ENCODE measurements at regions not wholly inside any gene's neighbourhood (a gene's known extent, or its start where the extent isn't known, plus 50 kb on each side); places are given as distances from the start of the nearest gene placed in this dataset.
A peak's percentile ranks its signal among the peaks of the same experiment; 100 is the strongest.

GRCh38 chr7:119935418-119936025 is 337.5 kb upstream of the KCND2 start:
- TF ChIP-seq EZH2 (IDR thresholded peaks at IDR 0.05; ENCODE audit: borderline replicate concordance, insufficient read depth, low read length, poor library complexity, severe bottlenecking), result no peak
- peak; percentile 67 for TF ChIP-seq CTCF (IDR thresholded peaks at IDR 0.05; ENCODE audit: poor library complexity, severe bottlenecking)
- TF ChIP-seq REST (IDR thresholded peaks at IDR 0.05; ENCODE audit: borderline replicate concordance), result no peak
- no peak for TF ChIP-seq POLR2AphosphoS5 (IDR thresholded peaks at IDR 0.05)
- TF ChIP-seq TAF1 (IDR thresholded peaks at IDR 0.05; ENCODE audit: low read depth), result no peak
- peak; percentile 68 for TF ChIP-seq RAD21 (conservative IDR thresholded peaks at IDR 0.05)
- no peak for TF ChIP-seq MXI1 (conservative IDR thresholded peaks at IDR 0.05; ENCODE audit: poor library complexity, severe bottlenecking)
- peak; percentile 78 for TF ChIP-seq SMC3 (conservative IDR thresholded peaks at IDR 0.05; ENCODE audit: poor library complexity)
- no peak for TF ChIP-seq EP300 (conservative IDR thresholded peaks at IDR 0.05; ENCODE audit: poor library complexity, severe bottlenecking)

Measured in neural cell (in vitro differentiated cells).